ENCODE measurements at regions not wholly inside any gene's neighbourhood (a gene's known extent, or its start where the extent isn't known, plus 50 kb on each side); places are given as distances from the start of the nearest gene placed in this dataset.

- Mint-ChIP-seq H3K9me3 (peaks cover 3% of the 10 kb centered on the region), H3K27me3 (no peaks in the 10 kb centered on the region), H3K4me1 (no peaks in the 10 kb centered on the region), H3K27ac (no peak overlapping the region), H3K36me3 (no peaks in the 10 kb centered on the region), H3K4me3 (no peak overlapping the region)
- DNase-seq (ENCODE audit: low spot score in 2 of 2) (no peak), ATAC-seq (ENCODE audit: low read depth) (no peak)
Measured at GRCh38 chr2:56874717-56875116, 690.9 kb downstream of the CCDC85A start.

DNA sequence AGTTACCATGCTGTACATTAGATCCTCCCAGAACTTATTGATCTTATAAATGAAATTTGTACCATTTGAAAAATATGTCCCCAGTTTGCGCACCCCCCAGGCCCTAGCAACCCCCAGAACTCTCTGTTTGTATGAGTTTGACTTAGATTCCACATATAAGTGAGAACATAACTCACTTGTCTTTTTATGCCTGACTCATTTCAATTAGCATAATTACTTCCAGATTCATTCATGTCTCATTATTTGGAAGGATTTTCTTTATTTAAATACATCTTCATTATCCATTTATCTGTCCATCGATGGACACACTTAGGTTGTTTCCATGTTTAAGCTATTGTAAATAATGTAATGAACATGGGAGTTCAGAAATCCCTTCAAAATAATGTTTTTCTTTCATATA is 705.9 kb downstream of the CCDC85A start:
- no peaks in the 10 kb centered on the region for H3K36me3 Mint-ChIP-seq
- H3K9me3 Mint-ChIP-seq: no peaks in the 10 kb centered on the region
- no peaks in the 10 kb centered on the region for H3K27me3 Mint-ChIP-seq
- DNase-seq (ENCODE audit: low spot score in 2 of 2) (no peak), ATAC-seq (ENCODE audit: low read depth) (no peak)
- no peak overlapping the region for H3K4me3 Mint-ChIP-seq
- no peak overlapping the region for H3K27ac Mint-ChIP-seq
- H3K4me1 Mint-ChIP-seq: no peaks in the 10 kb centered on the region

DNA sequence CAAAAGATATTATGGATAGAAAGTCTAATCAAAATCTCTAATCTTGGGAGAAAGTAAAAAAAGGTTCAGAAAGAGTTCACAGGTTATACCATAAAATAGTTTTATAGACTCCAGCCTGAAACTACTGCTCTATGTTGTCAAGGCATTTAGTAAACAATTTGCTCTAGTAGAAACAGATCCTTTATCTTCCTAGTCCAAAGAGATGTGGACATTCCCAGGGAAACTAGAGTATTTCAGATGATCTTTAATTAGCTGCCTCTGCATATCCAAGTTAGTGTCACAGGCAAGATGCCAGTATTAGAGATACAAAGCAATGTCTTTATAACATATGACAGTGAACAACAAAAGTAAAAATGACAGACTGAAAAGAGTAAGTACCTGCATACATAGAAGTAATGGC is 708.6 kb downstream of the CCDC85A start:
- Mint-ChIP-seq H3K27me3 (no peaks in the 10 kb centered on the region), H3K27ac (no peak overlapping the region), H3K4me1 (no peaks in the 10 kb centered on the region), H3K36me3 (no peaks in the 10 kb centered on the region), H3K4me3 (no peak overlapping the region), H3K9me3 (peaks cover 1% of the 10 kb centered on the region)
- ATAC-seq (ENCODE audit: low read depth) (no peak), DNase-seq (ENCODE audit: low spot score in 2 of 2) (no peak)

DNA sequence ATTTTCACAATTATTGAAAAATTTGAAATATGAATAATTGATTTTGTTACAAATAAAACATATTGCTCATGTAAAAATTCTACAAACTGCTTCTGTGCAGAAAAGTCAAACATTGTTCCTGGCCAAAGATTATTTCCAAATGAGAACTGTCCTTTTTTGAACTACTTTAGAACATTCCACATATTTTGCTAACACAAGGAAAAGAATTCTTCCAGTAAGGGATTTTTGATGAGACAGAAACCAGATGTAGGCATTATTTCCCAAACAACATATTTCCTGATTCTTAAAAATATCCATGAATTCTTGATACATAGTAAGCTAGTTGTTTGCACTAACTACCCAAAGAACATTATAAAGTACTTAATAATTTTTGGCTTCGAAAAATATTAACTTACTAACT is 715.2 kb downstream of the CCDC85A start:
- DNase-seq (ENCODE audit: low spot score in 2 of 2) (no peak), ATAC-seq (ENCODE audit: low read depth) (no peak)
- Mint-ChIP-seq H3K27ac (no peak overlapping the region), H3K4me1 (no peaks in the 10 kb centered on the region), H3K36me3 (no peaks in the 10 kb centered on the region), H3K4me3 (no peak overlapping the region), H3K27me3 (no peaks in the 10 kb centered on the region), H3K9me3 (peaks cover 2% of the 10 kb centered on the region)

GRCh38 chr2:56912490-56912889 is 728.7 kb downstream of the CCDC85A start:
- H3K4me1 Mint-ChIP-seq: no peaks in the 10 kb centered on the region
- no peak for DNase-seq (ENCODE audit: low spot score in 2 of 2)
- peaks cover 2% of the 10 kb centered on the region for H3K9me3 Mint-ChIP-seq
- H3K36me3 Mint-ChIP-seq: no peaks in the 10 kb centered on the region
- no peaks in the 10 kb centered on the region for H3K27me3 Mint-ChIP-seq
- H3K4me3 Mint-ChIP-seq: no peak overlapping the region
- H3K27ac Mint-ChIP-seq: no peak overlapping the region
- ATAC-seq (ENCODE audit: low read depth): no peak

DNA sequence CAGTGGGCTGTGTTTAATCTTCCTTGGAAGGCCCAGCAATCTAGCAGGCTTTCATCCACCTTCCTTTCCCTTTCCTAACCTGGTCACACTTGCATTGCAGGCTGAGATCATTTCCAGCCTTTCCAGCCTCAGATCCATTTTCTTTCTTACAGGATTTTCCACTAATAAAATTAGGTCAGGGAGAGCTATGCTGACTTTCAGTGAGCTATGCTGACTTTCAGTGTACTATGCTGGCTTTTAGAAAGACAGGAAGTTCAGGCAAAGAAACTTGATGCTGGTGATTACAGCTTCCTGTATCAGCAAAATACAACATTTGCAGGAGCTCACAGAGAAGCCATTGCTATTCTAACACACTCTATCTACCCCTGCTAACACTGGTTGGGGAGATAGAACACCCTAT is 735.0 kb downstream of the CCDC85A start:
- DNase-seq (ENCODE audit: low spot score in 2 of 2) (no peak), ATAC-seq (ENCODE audit: low read depth) (no peak)
- no peaks in the 10 kb centered on the region for H3K36me3 Mint-ChIP-seq
- no peak overlapping the region for H3K4me3 Mint-ChIP-seq
- H3K27me3 Mint-ChIP-seq: no peaks in the 10 kb centered on the region
- H3K27ac Mint-ChIP-seq: no peak overlapping the region
- H3K9me3 Mint-ChIP-seq: peaks cover 3% of the 10 kb centered on the region
- no peaks in the 10 kb centered on the region for H3K4me1 Mint-ChIP-seq

DNA sequence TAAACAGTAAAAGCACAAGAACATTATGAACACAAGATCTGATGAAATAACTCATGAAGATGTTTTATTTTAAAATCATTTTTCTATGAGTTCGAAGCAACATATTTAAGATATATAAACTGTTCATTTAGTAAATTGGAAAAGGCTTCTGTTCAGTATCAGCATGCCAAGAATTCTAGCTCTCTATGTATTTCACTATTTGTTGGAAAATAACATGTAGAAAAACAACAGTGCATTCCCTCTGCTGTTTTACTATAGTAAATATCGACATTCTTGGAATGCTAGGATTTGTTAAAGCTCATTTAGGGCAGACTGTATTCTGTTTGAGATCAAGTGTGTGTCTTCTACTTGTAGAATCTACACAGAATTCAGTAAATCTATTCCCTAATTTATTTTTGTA is 750.2 kb downstream of the CCDC85A start:
- no peaks in the 10 kb centered on the region for H3K27me3 Mint-ChIP-seq
- no peak overlapping the region for H3K4me3 Mint-ChIP-seq
- H3K9me3 Mint-ChIP-seq: peaks cover 1% of the 10 kb centered on the region
- no peaks in the 10 kb centered on the region for H3K36me3 Mint-ChIP-seq
- no peak for ATAC-seq (ENCODE audit: low read depth)
- H3K27ac Mint-ChIP-seq: no peak overlapping the region
- DNase-seq (ENCODE audit: low spot score in 2 of 2): no peak
- H3K4me1 Mint-ChIP-seq: no peaks in the 10 kb centered on the region

GRCh38 chr2:56934866-56935265 is 751.1 kb downstream of the CCDC85A start:
- Mint-ChIP-seq H3K9me3 (peaks cover 1% of the 10 kb centered on the region), H3K36me3 (no peaks in the 10 kb centered on the region), H3K4me3 (no peak overlapping the region), H3K27me3 (no peaks in the 10 kb centered on the region), H3K4me1 (no peaks in the 10 kb centered on the region), H3K27ac (no peak overlapping the region)
- no peak for ATAC-seq (ENCODE audit: low read depth)
- no peak for DNase-seq (ENCODE audit: low spot score in 2 of 2)

- H3K9me3 Mint-ChIP-seq: peaks cover 5% of the 10 kb centered on the region
- DNase-seq (ENCODE audit: low spot score in 2 of 2): no peak
- H3K27ac Mint-ChIP-seq: no peak overlapping the region
- no peaks in the 10 kb centered on the region for H3K27me3 Mint-ChIP-seq
- no peak overlapping the region for H3K4me3 Mint-ChIP-seq
- ATAC-seq (ENCODE audit: low read depth): no peak
- H3K36me3 Mint-ChIP-seq: no peaks in the 10 kb centered on the region
- H3K4me1 Mint-ChIP-seq: no peaks in the 10 kb centered on the region
Measured at GRCh38 chr2:56940054-56940453, 756.3 kb downstream of the CCDC85A start.

- no peaks in the 10 kb centered on the region for H3K4me1 Mint-ChIP-seq
- H3K27ac Mint-ChIP-seq: no peak overlapping the region
- ATAC-seq (ENCODE audit: low read depth) (no peak), DNase-seq (ENCODE audit: low spot score in 2 of 2) (no peak)
- no peak overlapping the region for H3K4me3 Mint-ChIP-seq
- H3K36me3 Mint-ChIP-seq: no peaks in the 10 kb centered on the region
- H3K9me3 Mint-ChIP-seq: peaks cover 8% of the 10 kb centered on the region
- H3K27me3 Mint-ChIP-seq: no peaks in the 10 kb centered on the region
Measured at GRCh38 chr2:56952871-56953270, 769.1 kb downstream of the CCDC85A start.

DNA sequence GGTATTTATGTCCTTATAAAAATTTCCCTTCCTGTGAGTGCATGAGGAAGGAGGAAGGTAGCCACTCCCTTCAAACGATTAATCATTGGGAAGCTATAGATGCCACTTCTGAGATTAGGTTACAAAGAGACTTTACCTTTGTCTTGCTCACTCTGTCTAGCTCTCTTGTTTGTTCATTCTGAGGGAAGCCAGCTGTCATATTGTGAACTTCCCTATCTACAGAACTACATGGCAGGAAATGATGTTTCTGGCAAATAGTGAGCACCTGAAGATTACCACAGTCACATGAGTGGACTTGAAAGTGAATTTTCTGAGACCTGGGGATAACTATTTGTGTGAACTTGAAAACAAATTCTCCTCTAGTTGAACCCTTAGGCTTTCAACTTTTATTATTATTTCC is 776.8 kb downstream of the CCDC85A start:
- H3K27ac Mint-ChIP-seq: no peak overlapping the region
- H3K27me3 Mint-ChIP-seq: no peaks in the 10 kb centered on the region
- no peak overlapping the region for H3K4me3 Mint-ChIP-seq
- H3K4me1 Mint-ChIP-seq: no peaks in the 10 kb centered on the region
- no peaks in the 10 kb centered on the region for H3K36me3 Mint-ChIP-seq
- peaks cover 7% of the 10 kb centered on the region for H3K9me3 Mint-ChIP-seq
- no peak for DNase-seq (ENCODE audit: low spot score in 2 of 2)
- ATAC-seq (ENCODE audit: low read depth): no peak

DNA sequence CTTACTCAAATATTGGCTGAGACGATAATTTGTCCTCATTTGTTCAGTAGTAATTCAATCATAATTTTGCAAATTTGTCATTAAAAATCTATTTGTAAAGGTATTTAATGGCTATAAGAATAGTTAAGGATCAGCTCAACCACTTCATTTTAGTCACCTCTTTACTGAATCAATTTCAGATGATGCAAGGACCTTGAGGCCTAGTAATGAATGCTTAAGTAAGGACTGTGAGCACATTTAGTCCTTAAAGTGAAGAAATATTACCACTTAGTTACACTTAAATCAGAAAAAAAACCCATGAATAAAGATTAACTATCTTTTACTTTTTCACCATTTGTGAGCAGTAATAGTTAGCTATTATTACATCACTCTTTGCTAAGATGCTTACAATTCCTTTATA is 778.9 kb downstream of the CCDC85A start:
- H3K4me1 Mint-ChIP-seq: no peaks in the 10 kb centered on the region
- no peak overlapping the region for H3K4me3 Mint-ChIP-seq
- H3K27ac Mint-ChIP-seq: no peak overlapping the region
- peaks cover 2% of the 10 kb centered on the region for H3K9me3 Mint-ChIP-seq
- no peak for DNase-seq (ENCODE audit: low spot score in 2 of 2)
- ATAC-seq (ENCODE audit: low read depth): no peak
- no peaks in the 10 kb centered on the region for H3K27me3 Mint-ChIP-seq
- H3K36me3 Mint-ChIP-seq: no peaks in the 10 kb centered on the region

DNA sequence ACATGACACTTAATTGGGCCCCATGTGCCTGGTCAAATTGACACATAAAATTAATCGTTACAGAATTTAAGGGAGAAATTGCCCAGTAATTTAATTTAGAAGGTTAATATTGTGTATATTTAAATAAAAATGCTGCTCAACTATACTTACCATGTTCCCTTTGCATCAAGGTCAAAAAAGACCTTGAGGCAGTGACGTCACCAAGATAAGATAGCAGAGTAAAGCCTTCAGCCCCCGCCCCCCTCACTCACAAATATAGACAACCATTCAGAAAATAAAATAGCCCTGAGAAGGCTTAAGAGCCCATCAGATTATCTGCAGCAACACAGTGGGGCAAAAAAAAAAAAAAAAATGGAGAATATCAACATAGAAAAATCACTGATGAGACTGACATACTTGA is 785.7 kb downstream of the CCDC85A start:
- H3K36me3 Mint-ChIP-seq: no peaks in the 10 kb centered on the region
- H3K27me3 Mint-ChIP-seq: no peaks in the 10 kb centered on the region
- ATAC-seq (ENCODE audit: low read depth) (no peak), DNase-seq (ENCODE audit: low spot score in 2 of 2) (no peak)
- peaks cover 6% of the 10 kb centered on the region for H3K9me3 Mint-ChIP-seq
- H3K27ac Mint-ChIP-seq: no peak overlapping the region
- H3K4me1 Mint-ChIP-seq: no peaks in the 10 kb centered on the region
- no peak overlapping the region for H3K4me3 Mint-ChIP-seq

DNA sequence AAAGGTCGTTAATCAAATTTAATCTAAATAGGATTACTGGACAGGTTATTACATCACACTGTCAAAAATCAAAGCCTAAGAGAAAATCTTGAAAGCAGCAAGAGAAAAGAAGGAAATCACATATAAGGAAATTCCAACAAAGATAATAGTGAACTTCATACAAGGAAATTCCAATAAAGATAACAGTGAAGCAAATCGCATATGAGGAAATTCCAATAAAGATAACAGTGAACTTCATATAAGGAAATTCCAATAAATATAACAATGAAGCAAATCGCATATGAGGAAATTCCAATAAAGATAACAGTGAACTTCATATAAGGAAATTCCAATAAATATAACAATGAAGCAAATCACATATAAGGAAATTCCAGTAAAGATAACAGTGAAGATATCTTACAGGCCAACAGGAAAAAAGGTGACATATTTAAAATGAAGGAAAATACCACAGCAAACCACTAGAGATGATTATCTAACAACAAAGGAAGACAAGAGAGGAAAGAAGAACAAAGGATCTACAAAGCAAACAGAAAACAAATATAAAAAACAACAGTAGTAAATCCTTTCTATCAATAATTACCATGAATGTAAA is 787.7 kb downstream of the CCDC85A start:
- Mint-ChIP-seq H3K27me3 (no peaks in the 10 kb centered on the region), H3K9me3 (peaks cover 6% of the 10 kb centered on the region), H3K4me1 (no peaks in the 10 kb centered on the region), H3K27ac (no peak overlapping the region), H3K36me3 (no peaks in the 10 kb centered on the region), H3K4me3 (no peak overlapping the region)
- no peak for DNase-seq (ENCODE audit: low spot score in 2 of 2)
- no peak for ATAC-seq (ENCODE audit: low read depth)

GRCh38 chr2:56981554-56981953 is 797.8 kb downstream of the CCDC85A start:
- ATAC-seq (ENCODE audit: low read depth): no peak
- DNase-seq (ENCODE audit: low spot score in 2 of 2): no peak
- H3K9me3 Mint-ChIP-seq: peaks cover 9% of the 10 kb centered on the region
- H3K36me3 Mint-ChIP-seq: no peaks in the 10 kb centered on the region
- H3K4me1 Mint-ChIP-seq: no peaks in the 10 kb centered on the region
- no peak overlapping the region for H3K27ac Mint-ChIP-seq
- no peaks in the 10 kb centered on the region for H3K27me3 Mint-ChIP-seq
- H3K4me3 Mint-ChIP-seq: no peak overlapping the region

Measured in memory B cell (primary cell).